NCI-H1417 (cell line): ENCODE measurements at regions not wholly inside any gene's neighbourhood (a gene's known extent, or its start where the extent isn't known, plus 50 kb on each side); places are given as distances from the start of the nearest gene placed in this dataset.

Source experiments
- DNase-seq, 3 experiments: peaks; one replicate each; lab custom pipeline; 2025; lab: John Stamatoyannopoulos, UW

GRCh38 chr12:114903083-114903691 is 219.2 kb upstream of the TBX3 start:
- no peak for DNase-seq

DNA sequence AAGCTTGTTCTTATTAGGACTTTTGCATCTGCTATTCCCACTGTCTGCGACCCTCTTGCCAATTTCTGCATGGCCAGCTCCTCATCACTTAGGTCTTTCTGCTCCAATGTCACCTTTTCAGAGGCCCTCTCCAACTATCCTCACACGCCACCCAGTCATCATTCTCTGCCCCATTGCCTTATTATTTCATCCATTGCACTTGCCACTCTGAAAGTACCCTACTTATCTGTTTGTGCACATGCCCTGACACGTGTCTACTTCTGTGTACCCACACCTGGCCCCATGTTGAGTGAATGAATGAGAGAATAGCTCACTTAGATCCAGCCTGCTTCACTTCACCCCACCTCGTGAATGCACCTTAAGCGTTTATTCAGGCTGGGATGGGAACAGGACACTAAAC is 218.7 kb upstream of the TBX3 start:
- peak in 1 of 3 experiments; percentile 79 for DNase-seq

DNA sequence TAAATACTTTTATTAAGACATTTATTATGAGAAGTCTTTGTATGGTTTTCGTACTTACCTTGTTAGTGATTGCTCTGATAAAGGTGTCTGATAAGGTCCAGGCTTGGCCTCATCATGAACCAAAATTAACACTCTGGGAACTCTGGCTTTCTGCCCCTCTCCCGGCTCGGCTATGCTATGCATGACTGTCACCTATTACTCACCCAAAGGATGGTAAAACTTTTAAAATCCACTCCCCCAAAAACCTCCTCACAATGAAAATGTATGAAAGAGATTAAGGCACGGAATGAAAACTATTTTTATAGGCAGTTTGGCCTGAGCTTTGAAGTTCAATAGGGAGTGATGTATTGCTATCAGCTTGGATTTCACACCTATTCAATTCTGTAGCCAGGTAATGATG is 217.3 kb upstream of the TBX3 start:
- DNase-seq, result no peak

DNA sequence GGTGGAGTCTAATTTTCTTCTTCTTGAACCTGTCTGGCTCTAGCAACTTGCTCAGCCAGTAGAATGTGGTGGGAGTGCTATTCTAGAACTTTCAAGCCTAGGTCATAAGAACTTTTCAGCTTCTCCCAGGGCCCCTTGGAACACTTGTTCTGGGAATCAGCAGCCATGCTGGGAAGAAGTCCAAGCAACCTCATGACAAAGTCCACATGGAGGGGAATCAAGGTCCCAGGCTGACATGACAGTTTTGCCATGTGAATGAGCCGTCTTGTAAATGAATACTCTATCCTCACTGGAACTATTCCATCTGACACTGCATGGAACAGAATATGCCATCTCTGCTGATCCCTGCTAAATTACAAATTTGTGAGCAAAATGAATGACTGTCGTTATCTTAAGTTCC is 214.2 kb upstream of the TBX3 start:
- no peak for DNase-seq

DNA sequence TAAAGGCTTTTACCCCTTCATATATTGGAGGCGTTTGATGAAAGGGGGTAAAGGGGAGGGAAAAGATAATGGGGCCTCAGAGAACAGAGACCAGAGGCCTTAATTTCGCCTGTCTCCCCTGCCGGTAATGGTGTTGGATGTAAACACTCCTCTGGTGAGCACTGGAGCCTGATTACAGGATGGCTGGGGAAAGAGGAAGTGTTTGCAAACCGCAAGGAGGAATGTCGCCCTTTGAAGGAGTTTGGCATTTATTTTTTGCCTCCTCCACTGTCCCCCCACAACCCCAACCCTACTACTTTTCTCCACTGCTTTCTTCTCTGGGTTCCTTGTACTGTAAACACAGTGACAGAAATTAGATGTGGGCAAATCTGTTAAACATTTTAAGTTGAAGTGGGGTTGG is 211.9 kb upstream of the TBX3 start:
- no peak for DNase-seq

DNA sequence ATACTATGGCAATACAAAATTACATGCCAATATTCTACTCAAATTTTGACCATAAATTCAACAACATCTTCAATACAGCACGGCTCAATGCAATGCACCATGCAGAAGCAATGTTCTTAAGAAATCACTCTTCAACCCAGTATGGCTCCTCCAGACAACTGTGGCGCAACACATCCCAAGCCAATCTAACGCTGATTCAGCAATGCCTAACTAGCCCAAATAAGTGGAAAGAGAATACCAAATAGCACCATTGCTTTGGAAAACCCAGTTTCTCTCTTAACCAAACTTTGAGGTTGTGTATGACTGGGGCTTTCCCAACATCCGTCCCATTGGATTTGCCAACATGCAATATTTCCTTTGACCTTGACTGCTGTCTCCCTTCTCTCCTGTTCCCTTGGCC is 211.1 kb upstream of the TBX3 start:
- DNase-seq, result no peak

GRCh38 chr12:114894076-114894475 is 210.1 kb upstream of the TBX3 start:
- peak in 2 of 3 experiments; percentile 23 to 28 for DNase-seq

GRCh38 chr12:114888928-114889584 is 205.1 kb upstream of the TBX3 start:
- no peak for DNase-seq

GRCh38 chr12:114888448-114888847 is 204.5 kb upstream of the TBX3 start:
- no peak for DNase-seq

DNA sequence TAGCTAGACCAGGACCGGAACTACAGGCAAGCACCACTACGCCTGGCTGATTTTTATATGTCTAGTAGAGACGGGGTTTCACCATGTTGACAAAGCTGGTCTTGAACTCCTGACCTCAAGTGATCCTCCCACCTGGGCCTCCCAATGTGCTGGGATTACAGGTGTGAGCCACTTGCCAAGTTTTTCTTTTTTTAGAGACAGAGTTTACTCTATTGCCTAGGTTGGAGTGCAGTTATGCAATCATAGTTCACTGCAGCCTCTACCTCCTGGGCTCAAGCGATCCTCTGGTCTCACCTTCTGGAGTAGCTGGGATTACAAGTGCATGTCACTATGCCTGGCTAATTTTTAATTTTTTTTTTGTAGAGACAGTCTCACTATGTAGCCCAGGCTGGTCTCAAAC is 201.5 kb upstream of the TBX3 start:
- DNase-seq, result no peak

DNA sequence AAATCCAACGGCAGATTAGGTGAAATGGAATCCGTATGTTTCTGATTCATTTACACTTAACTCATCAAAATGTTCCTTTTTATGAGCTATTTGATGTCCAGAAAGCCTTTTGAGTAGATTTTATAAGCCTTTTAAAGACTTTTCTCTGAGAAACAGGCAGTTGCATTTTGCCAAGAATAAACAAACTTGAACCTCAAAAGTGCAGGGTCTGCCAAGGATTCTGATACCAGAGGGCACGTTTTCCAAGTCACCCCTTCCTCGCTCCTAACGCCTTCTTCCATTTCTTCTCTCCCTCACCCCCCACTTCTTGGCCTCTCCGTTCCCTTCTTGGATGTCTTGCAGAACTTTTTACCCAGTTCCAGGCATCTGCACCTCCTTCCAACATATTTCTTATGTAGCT is 200.6 kb upstream of the TBX3 start:
- no peak for DNase-seq

- no peak for DNase-seq
These were observed 198.1 kb upstream of the TBX3 start for GRCh38 chr12:114882083-114882482.

GRCh38 chr12:114879354-114879753 is 195.4 kb upstream of the TBX3 start:
- no peak for DNase-seq

- DNase-seq, result no peak
These were observed 194.8 kb upstream of the TBX3 start for GRCh38 chr12:114878781-114879180.

GRCh38 chr12:114876968-114877680 is 193.1 kb upstream of the TBX3 start:
- DNase-seq, result no peak

DNA sequence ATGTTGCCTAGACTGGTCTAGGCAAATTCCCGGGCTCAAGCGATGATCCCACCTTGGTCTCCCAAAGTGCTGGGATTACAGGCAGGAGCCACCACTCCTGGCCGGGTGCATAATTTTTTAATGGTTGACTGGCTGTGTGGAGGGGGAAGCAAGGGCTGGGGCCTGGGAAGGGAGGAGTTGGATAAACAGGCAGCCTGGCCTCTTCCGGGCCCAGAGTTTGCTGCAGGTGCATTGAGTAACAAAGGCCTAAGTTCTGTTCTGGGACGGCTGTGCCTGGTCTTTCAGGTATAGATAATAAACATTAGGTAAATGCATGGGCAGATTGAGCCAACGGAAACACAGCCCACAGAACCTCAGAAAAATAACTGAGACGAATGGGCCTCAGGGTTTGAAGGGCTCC is 191.3 kb upstream of the TBX3 start:
- no peak for DNase-seq

GRCh38 chr12:114873656-114874055 is 189.7 kb upstream of the TBX3 start:
- DNase-seq, result peak in 1 of 3 experiments; percentile 31

DNA sequence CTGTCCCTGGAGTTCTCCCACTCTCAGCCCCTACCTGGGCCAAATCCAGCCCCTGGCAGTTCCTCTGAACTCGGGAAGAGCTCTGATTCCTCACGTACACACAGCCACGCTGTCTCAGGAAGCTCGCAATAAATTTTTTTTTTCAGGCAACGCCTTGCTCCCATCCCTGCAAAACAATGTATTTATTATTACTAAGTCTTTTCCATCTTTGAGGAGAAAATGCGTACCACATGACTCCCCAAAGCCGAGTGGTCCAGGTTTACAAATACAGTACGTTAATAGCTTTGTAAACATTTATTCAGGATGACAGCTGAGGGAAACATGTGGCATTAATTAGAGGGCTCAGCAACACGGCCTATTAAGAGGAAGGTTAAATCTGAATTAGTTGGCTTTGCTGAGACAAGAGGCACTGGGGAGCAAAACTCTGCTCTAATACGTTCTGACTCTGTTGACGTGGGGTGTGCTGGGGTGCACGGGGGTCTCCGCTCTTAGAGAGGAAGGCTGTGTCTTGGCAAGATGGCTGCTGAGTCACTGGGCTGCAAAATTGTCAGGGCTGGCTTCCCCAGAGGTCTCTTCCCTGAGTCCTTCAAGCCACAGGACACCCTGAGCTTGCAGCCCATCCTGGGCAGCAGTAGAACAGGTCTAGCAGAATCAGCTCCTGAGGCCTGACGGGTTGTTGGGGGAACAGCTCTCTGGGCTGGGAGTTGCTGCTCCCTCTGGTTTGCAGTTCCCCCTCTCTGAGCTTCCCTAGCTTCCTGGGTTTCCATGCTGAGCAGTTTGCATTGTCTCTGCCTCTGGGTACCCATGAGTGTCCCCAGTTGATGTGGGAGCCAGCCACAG is 185.2 kb upstream of the TBX3 start:
- DNase-seq, result peak in 2 of 3 experiments; percentile 15 to 51

DNA sequence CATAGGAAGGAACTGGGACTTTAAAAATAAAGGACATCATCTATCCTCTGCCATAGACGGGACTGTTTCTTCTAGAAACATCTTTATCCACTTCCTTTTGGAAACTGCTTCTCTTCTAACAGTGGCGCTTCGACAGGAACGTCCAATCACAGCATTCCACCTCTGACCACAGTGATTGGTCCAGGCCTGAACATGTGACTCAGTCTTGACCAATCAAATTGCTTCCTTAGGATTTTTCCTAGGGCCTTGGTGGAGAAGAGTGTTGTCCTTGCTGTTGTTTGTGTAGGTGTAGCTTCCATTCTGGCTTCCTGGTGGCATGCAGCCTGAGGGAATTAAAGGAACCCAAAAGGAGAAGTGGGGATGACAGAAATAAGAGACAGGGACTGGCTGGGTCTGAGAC is 182.4 kb upstream of the TBX3 start:
- no peak for DNase-seq

- peak in 1 of 3 experiments; percentile 63 for DNase-seq
These were observed 181.0 kb upstream of the TBX3 start for GRCh38 chr12:114864837-114865551.

DNA sequence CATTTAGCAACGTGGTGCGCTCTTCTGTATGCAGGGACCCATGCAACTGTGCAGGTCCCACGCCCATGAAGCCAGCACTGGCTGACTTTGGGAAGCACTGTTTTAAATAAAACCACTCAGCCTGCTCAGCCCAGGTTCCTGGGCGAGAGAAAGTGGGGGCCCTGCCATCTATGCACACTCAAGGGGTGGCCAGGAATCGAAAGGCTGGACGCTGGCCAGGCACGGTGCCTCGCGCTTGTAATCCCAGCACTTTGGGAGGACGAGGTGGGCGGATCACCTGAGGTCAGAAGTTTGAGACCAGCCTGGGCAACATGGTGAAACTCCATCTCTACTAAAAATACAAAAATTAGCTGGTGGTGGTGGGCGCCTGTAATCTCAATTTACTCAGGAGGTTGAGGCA is 179.9 kb upstream of the TBX3 start:
- no peak for DNase-seq

DNA sequence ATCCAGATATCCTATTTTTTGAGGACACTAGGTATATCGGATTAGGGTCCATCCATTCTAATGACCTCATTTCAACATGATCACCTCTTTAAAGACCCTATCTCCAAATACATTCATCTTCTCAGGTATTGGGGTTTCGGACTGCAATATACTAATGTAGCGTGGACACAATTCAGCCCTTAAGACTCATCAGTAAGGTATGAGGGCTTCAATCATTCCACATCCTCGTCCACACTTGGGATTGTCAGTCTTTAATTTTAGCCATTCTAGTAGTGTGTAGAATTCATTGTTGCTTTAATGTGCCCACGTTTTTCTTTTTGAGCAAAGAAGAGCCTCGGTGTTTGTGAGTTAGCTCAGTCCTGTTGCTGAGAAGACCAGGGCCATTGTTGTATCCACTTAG is 177.0 kb upstream of the TBX3 start:
- no peak for DNase-seq
